Chondrocyte (in vitro differentiated cells): ENCODE measurements at regions not wholly inside any gene's neighbourhood (a gene's known extent, or its start where the extent isn't known, plus 50 kb on each side); places are given as distances from the start of the nearest gene placed in this dataset.
"Not testable (repeated sequence)": the region's sequence is repeated elsewhere in the genome, so short reads cannot be mapped to it uniquely, and the experiment has no call there.

Source experiments
- DNase-seq: peaks from one replicate; pipeline ENCODE4 v3.0.0; 2021; ENCODE audit warnings: mixed read lengths, low spot score
- H3K27ac Mint-ChIP-seq: one replicate; pipeline ENCODE4 v1.8.0; 2021; ENCODE audit warnings: mild to moderate bottlenecking, moderate library complexity, mixed read lengths; ENCODE audit not compliant: unreplicated experiment
- H3K27me3 Mint-ChIP-seq: 2 replicates; pipeline ENCODE4 v1.8.0; 2021; ENCODE audit warnings: low read depth, mixed read lengths
- H3K36me3 Mint-ChIP-seq: 2 replicates; pipeline ENCODE4 v1.8.0; 2021; ENCODE audit warnings: low read depth, mixed read lengths
- H3K4me1 Mint-ChIP-seq: 2 replicates; pipeline ENCODE4 v1.8.0; 2021; ENCODE audit warnings: low read depth, mild to moderate bottlenecking, mixed read lengths
- H3K4me3 Mint-ChIP-seq: one replicate; pipeline ENCODE4 v1.8.0; 2021; ENCODE audit warnings: mild to moderate bottlenecking, moderate library complexity, mixed read lengths; ENCODE audit not compliant: unreplicated experiment
- H3K9me3 Mint-ChIP-seq: 2 replicates; pipeline ENCODE4 v1.8.0; 2021; ENCODE audit warnings: low read depth, mixed read lengths
- TF ChIP-seq, protein P1 (sequence below): fragments of 200-600 bp; sonication (generic); IDR thresholded peaks from 2 replicates; pipeline ENCODE4 v1.5.0; 2021; ENCODE audit warnings: antibody characterized with exemption, mild to moderate bottlenecking, moderate library complexity

DNA sequence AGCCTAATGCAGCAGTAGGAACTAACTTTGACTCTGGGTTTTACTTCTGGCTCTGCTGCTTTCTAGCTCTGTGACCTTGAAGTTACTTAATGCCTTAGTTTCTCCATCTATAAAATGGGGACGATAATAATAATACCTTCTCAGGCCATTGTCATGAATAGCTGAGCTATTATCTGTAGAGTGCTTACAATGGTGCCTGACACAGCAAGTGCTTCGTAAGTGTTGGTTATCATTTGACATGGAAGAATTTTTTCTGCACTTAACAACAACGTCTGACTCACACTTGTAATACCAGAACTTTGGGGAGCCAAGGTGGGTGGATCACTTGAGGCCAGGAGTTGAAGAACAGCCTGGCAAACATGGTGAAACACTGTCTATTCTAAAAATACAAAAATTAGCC, 140.5 kb downstream of the ARL4A start:
- TF ChIP-seq, protein P1, sequence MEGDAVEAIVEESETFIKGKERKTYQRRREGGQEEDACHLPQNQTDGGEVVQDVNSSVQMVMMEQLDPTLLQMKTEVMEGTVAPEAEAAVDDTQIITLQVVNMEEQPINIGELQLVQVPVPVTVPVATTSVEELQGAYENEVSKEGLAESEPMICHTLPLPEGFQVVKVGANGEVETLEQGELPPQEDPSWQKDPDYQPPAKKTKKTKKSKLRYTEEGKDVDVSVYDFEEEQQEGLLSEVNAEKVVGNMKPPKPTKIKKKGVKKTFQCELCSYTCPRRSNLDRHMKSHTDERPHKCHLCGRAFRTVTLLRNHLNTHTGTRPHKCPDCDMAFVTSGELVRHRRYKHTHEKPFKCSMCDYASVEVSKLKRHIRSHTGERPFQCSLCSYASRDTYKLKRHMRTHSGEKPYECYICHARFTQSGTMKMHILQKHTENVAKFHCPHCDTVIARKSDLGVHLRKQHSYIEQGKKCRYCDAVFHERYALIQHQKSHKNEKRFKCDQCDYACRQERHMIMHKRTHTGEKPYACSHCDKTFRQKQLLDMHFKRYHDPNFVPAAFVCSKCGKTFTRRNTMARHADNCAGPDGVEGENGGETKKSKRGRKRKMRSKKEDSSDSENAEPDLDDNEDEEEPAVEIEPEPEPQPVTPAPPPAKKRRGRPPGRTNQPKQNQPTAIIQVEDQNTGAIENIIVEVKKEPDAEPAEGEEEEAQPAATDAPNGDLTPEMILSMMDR, result no peak
- DNase-seq, result no peak

DNA sequence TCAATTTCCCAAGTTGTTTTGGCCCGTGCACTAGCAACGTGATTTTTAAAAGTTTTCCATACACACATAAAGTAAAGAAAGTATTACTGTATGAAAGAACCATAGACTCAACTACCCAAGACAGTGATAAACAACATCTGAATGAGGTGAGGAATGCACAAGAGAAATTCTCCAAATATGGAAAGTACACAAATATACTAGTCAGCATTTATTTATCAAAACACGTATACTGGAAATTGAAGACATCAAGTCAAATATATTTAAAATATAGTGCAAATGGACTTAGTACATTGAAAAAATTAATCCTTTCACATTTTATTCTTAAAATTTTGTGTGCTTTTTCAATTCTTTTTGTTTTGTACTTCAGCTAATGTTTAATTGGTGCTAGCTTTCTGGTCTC, 143.6 kb downstream of the ARL4A start:
- H3K9me3 Mint-ChIP-seq, result peaks cover 12% of the 10 kb centered on the region
- peaks cover 4% of the 10 kb centered on the region for H3K4me1 Mint-ChIP-seq
- TF ChIP-seq, protein P1, result no peak
- no peak for DNase-seq
- peaks cover 2% of the 10 kb centered on the region for H3K36me3 Mint-ChIP-seq
- no peaks in the 10 kb centered on the region for H3K27me3 Mint-ChIP-seq
- H3K4me3 Mint-ChIP-seq, result no peak overlapping the region
- H3K27ac Mint-ChIP-seq, result no peak overlapping the region

More for the DNA sequence above, 140.5 kb downstream of the ARL4A start:
- Mint-ChIP-seq H3K27me3 (no peaks in the 10 kb centered on the region), H3K27ac (no peak overlapping the region), H3K36me3 (peaks cover under 1% of the 10 kb centered on the region), H3K4me1 (peaks cover 4% of the 10 kb centered on the region), H3K9me3 (peaks cover 16% of the 10 kb centered on the region), H3K4me3 (no peak overlapping the region)

DNA sequence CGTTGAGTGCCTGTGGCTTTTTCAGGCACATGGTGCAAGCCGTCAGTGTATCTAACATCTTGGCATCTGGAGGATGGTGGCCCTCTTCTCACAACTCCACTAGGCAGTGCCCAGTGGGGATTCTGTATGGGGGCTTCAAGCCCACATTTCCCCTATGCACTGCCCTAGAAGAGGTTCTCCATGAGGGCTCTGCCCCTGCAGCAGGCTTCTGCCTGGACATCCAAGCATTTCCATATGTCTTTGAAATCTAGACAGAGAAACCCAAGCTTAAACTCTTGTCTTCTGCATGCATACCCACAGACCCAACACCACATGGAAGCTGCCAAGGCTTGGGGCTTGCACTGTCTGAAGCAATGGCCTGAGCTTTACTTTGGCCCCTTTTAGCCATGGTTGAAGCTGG, 146.4 kb downstream of the ARL4A start:
- peaks cover 12% of the 10 kb centered on the region for H3K9me3 Mint-ChIP-seq
- no peaks in the 10 kb centered on the region for H3K4me1 Mint-ChIP-seq
- no peak overlapping the region for H3K27ac Mint-ChIP-seq
- H3K27me3 Mint-ChIP-seq, result no peaks in the 10 kb centered on the region
- H3K36me3 Mint-ChIP-seq, result peaks cover 2% of the 10 kb centered on the region
- TF ChIP-seq, protein P1, result no peak
- no peak for DNase-seq
- H3K4me3 Mint-ChIP-seq, result no peak overlapping the region

DNA sequence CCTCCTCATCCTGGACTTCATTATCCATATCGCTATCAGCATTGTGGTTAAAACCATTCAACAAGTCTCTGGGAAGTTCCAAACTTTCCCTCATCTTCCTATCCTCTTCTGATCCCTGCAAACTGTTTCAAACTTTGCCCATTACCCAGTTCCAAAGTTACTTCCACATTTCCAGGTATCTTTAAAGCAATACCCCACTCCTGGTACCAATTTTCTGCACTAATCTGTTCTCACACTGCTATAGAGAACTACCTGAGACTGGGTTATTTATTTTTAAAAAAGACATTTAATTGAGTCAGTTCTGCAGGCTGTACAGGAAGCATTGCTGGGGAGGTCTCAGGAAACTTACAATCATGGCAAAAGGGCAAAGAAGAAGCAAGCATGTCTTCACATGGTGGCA, 147.3 kb downstream of the ARL4A start:
- DNase-seq, result no peak
- Mint-ChIP-seq H3K27ac (no peak overlapping the region), H3K27me3 (no peaks in the 10 kb centered on the region), H3K9me3 (peaks cover 12% of the 10 kb centered on the region), H3K4me1 (no peaks in the 10 kb centered on the region), H3K36me3 (peaks cover 2% of the 10 kb centered on the region), H3K4me3 (no peak overlapping the region)
- TF ChIP-seq, protein P1, result no peak

DNA sequence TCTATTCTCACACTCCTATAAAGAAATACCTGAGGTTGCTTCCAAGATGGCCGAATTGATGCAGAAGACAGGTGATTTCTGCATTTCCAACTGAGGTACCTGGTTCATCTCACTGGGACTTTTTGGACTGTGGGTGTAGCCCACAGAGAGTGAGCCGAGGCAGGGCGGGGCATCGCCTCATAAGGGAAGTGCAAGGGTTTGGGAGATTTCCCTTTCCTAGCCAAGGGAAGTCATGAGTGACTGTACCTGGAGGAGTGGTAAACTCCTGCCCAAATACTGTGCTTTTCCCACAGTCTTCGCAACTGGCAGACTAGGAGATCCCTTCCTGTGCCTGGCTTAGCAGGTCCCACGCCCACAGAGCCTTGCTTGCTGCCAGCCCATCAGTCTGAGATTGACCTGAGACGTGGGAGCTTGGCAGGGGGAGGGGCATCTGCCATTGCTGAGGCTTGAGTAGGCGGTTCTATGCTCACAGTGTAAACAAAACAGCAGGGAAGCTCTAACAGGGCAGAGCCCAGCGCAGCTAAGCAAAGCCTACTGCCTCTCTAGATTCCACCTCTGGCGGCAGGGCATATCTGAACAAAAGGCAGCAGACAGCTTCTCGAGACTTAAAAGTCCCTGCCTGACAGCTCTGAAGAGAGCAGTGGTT, 152.2 kb downstream of the ARL4A start:
- H3K36me3 Mint-ChIP-seq, result peaks cover 5% of the 10 kb centered on the region

DNA sequence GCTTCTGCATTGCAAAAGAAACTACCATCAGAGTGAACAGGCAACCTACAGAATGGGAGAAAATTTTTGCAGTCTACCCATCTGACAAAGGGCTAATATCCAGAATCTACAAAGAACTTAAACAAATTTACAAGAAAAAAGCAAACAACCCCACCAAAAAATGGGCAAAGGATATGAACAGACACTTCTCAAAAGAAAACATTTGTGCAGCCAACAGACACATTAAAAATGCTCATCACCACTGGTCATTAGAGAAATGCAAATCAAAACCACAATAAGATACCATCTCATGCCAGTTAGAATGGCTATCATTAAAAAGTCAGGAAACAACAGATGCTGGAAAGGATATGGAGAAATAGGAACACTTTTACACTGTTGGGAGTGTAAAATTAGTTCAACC, 157.3 kb downstream of the ARL4A start:
- H3K4me3 Mint-ChIP-seq, H3K36me3 Mint-ChIP-seq, H3K27ac Mint-ChIP-seq, H3K4me1 Mint-ChIP-seq, DNase-seq, H3K27me3 Mint-ChIP-seq: not testable (repeated sequence)
- H3K9me3 Mint-ChIP-seq, result peaks cover 35% of the 10 kb centered on the region

More for the DNA sequence above, 152.2 kb downstream of the ARL4A start:
- Mint-ChIP-seq H3K4me3 (peak overlapping the region; percentile 23), H3K27me3 (no peaks in the 10 kb centered on the region), H3K9me3 (peaks cover 30% of the 10 kb centered on the region), H3K4me1 (no peaks in the 10 kb centered on the region), H3K27ac (no peak overlapping the region)
- no peak for DNase-seq
- TF ChIP-seq, protein P1, result no peak
